PC-9 (cell line): ENCODE measurements at regions not wholly inside any gene's neighbourhood (a gene's known extent, or its start where the extent isn't known, plus 50 kb on each side); places are given as distances from the start of the nearest gene placed in this dataset.

ENCODE experiments used
- BruUV-seq: library from RNA; stranded (reverse); fragments of 400-500 nt; replicated peaks from 2 replicates; lab custom pipeline; 2021; lab: Mats Ljungman, UMichigan
- CTCF ChIA-PET: fragments of 300-600 bp; sonication (Branson Sonifier 250); formaldehyde crosslinking; loops from one replicate; lab custom pipeline; 2022; ENCODE audit warnings: antibody characterized with exemption; lab: Charles Lee
- POLR2A ChIA-PET: fragments of 300-600 bp; sonication (Branson Sonifier 250); formaldehyde crosslinking; loops from one replicate; lab custom pipeline; 2022; ENCODE audit warnings: antibody characterized with exemption; ENCODE audit not compliant: unreplicated experiment; lab: Charles Lee
- DNase-seq, 2 experiments: peaks; one replicate each; pipeline versions ENCODE4 v3.0.0 to v3.0.0-alpha.2; 2015 to 2022; ENCODE audit warnings: mixed read lengths in 1 of 2
- H2AFZ ChIP-seq: fragments of 200-600 bp; sonication (generic); 2 replicates; pipeline ENCODE4 v1.8.1; 2017; ENCODE audit warnings: antibody characterized with exemption
- H3F3A ChIP-seq: fragments of 200-600 bp; sonication (generic); 2 replicates; pipeline ENCODE4 v1.8.1; 2017; ENCODE audit warnings: antibody characterized with exemption, mild to moderate bottlenecking, low read depth; ENCODE audit not compliant: insufficient read depth
- H3K27ac ChIP-seq: fragments of 200-600 bp; sonication (generic); 2 replicates; pipeline ENCODE4 v1.6.1; 2016; ENCODE audit warnings: mixed run types
- H3K27me3 ChIP-seq: fragments of 200-600 bp; sonication (generic); 2 replicates; pipeline ENCODE4 v1.6.1; 2016; ENCODE audit warnings: low read depth, mixed run types; ENCODE audit not compliant: insufficient read depth
- H3K36me3 ChIP-seq: fragments of 200-600 bp; sonication (generic); 2 replicates; pipeline ENCODE4 v1.6.1; 2016; ENCODE audit warnings: low read depth, mixed run types
- H3K4me1 ChIP-seq: fragments of 200-600 bp; sonication (generic); replicated peaks from 2 replicates; pipeline ENCODE4 v1.6.1; 2016; ENCODE audit warnings: mixed run types; ENCODE audit not compliant: insufficient read depth
- H3K4me2 ChIP-seq: fragments of 200-600 bp; sonication (generic); 2 replicates; pipeline ENCODE4 v1.6.1; 2017; ENCODE audit warnings: mixed run types
- H3K4me3 ChIP-seq: fragments of 200-600 bp; sonication (generic); 2 replicates; pipeline ENCODE4 v1.6.1; 2016; ENCODE audit warnings: mixed run types
- H3K79me2 ChIP-seq: fragments of 200-600 bp; sonication (generic); 2 replicates; pipeline ENCODE4 v1.6.1; 2017; ENCODE audit warnings: low read depth, mixed run types
- H3K9me2 ChIP-seq: fragments of 200-600 bp; sonication (generic); 2 replicates; pipeline ENCODE4 v1.8.1; 2017; ENCODE audit warnings: mild to moderate bottlenecking; ENCODE audit not compliant: insufficient read depth
- H3K9me3 ChIP-seq: fragments of 200-600 bp; sonication (generic); 2 replicates; pipeline ENCODE4 v1.8.1; 2016; ENCODE audit warnings: low read depth; ENCODE audit not compliant: insufficient read depth
- H4K20me1 ChIP-seq: fragments of 200-600 bp; sonication (generic); 2 replicates; pipeline ENCODE4 v1.8.1; 2017; ENCODE audit not compliant: insufficient read depth
- EZH2 ChIP-seq: fragments of 200-600 bp; sonication (generic); IDR thresholded peaks from 2 replicates; pipeline ENCODE4 v1.8.0; 2017; ENCODE audit warnings: antibody characterized with exemption, low read depth
- intact Hi-C: fragments of 100-400 bp; cut with micrococcal nuclease; formaldehyde crosslinking; loops from one replicate; pipeline ENCODE4 v1.10.0; 2022; ENCODE audit not compliant: unreplicated experiment
- TF ChIP-seq, protein P1 (sequence below): fragments of 200-600 bp; sonication (generic); conservative IDR thresholded peaks from 2 replicates; pipeline ENCODE4 v1.6.1; 2017; ENCODE audit warnings: mixed run types, antibody characterized with exemption, mild to moderate bottlenecking, moderate library complexity

DNA sequence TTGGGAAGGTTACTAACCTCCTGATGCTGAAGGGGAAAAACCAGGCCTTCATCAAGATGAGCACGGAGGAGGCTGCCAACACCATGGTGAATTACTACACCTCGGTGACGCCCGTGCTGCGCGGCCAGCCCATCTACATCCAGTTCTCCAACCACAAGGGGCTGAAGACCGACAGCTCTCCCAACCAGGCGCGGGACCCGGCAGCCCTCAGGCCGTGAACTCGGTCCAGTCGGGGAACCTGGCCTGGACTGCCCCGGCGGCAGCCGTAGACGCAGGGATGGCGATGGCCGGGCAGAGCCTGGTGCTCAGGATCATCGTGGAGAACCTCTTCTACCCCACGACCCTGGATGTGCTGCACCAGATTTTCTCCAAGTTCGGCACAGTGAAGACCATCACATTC lies 133.0 kb upstream of the FUT8 start:
- Histone ChIP-seq H3K4me3 (no peak overlapping the region), H3K79me2 (no peaks in the 10 kb centered on the region), H3K9me3 (no peaks in the 10 kb centered on the region; the same call in 1 of the 2 replicates), H3K9me2 (no peaks in the 10 kb centered on the region), H3K27ac (no peak overlapping the region), H3F3A (peaks cover 22% of the 10 kb centered on the region; the same call in 1 of the 2 replicates), H3K27me3 (no peaks in the 10 kb centered on the region), H4K20me1 (no peaks in the 10 kb centered on the region), H3K36me3 (no peaks in the 10 kb centered on the region), H2AFZ (no peak overlapping the region), H3K4me1 (peaks cover 33% of the 10 kb centered on the region), H3K4me2 (no peak overlapping the region)
- ChIA-PET POLR2A (no interaction called here), CTCF (no interaction called here)
- no peak for DNase-seq
- BruUV-seq: no TSS peak
- intact Hi-C loops: no loop called here
- TF ChIP-seq EZH2: no peak
- TF ChIP-seq, protein P1, sequence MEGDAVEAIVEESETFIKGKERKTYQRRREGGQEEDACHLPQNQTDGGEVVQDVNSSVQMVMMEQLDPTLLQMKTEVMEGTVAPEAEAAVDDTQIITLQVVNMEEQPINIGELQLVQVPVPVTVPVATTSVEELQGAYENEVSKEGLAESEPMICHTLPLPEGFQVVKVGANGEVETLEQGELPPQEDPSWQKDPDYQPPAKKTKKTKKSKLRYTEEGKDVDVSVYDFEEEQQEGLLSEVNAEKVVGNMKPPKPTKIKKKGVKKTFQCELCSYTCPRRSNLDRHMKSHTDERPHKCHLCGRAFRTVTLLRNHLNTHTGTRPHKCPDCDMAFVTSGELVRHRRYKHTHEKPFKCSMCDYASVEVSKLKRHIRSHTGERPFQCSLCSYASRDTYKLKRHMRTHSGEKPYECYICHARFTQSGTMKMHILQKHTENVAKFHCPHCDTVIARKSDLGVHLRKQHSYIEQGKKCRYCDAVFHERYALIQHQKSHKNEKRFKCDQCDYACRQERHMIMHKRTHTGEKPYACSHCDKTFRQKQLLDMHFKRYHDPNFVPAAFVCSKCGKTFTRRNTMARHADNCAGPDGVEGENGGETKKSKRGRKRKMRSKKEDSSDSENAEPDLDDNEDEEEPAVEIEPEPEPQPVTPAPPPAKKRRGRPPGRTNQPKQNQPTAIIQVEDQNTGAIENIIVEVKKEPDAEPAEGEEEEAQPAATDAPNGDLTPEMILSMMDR: no peak

DNA sequence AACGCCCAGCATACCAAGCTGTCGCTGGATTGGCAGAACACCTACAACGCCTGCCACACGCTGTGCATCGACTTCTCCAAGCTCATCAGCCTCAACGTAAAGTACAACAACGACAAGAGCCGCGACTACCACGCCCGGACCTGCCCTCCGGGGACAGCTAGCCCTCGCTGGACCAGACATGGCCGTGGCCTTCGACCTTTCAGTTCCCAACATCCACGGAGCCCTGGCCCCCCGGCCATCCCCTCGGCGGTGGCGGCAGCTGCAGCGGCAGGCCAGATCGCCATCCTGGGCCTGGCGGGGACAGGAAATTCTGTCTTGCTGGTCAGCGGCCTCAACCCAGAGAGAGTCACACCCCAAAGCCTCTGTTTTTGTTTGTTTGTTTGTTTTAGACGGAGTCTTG lies 132.6 kb upstream of the FUT8 start:
- H3K36me3 ChIP-seq: no peaks in the 10 kb centered on the region
- H3K27me3 ChIP-seq: no peaks in the 10 kb centered on the region
- ChIA-PET CTCF (no interaction called here), POLR2A (no interaction called here)
- TF ChIP-seq, protein P1: no peak
- TF ChIP-seq EZH2: no peak
- no peak overlapping the region for H3K27ac ChIP-seq
- H2AFZ ChIP-seq: no peak overlapping the region
- H3K79me2 ChIP-seq: no peaks in the 10 kb centered on the region
- BruUV-seq: no TSS peak
- H3F3A ChIP-seq: peaks cover 22% of the 10 kb centered on the region; the same call in 1 of the 2 replicates
- H3K4me3 ChIP-seq: no peak overlapping the region
- DNase-seq: no peak
- no peaks in the 10 kb centered on the region; the same call in 1 of the 2 replicates for H3K9me3 ChIP-seq
- no peaks in the 10 kb centered on the region for H4K20me1 ChIP-seq
- intact Hi-C loops: no loop called here
- no peak overlapping the region for H3K4me2 ChIP-seq
- peaks cover 31% of the 10 kb centered on the region for H3K4me1 ChIP-seq
- no peaks in the 10 kb centered on the region for H3K9me2 ChIP-seq

DNA sequence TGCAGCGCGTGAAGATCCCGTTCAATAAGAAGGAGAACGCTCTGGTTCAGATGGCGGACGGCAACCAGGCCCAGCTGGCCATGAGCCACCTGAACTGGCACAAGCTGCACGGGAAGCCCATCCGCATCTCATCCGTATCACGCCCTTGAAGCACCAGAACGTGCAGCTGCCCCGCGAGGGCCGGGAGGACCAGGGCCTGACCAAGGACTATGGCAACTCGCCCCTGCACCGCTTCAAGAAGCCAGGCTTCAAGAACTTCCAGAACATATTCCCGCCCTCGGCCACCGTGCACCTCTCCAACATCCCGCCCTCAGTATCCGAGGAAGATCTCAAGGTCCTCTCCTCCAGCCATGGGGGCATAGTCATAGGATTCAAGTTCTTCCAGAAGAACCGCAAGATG lies 131.9 kb upstream of the FUT8 start:
- POLR2A ChIA-PET: no interaction called here

More for the DNA sequence above, 131.9 kb upstream of the FUT8 start:
- no TSS peak for BruUV-seq
- Histone ChIP-seq H3K4me1 (peaks cover 31% of the 10 kb centered on the region), H3K79me2 (no peaks in the 10 kb centered on the region), H3K9me3 (no peaks in the 10 kb centered on the region; the same call in 1 of the 2 replicates), H4K20me1 (no peaks in the 10 kb centered on the region), H3K4me3 (no peak overlapping the region), H3K27me3 (no peaks in the 10 kb centered on the region), H3F3A (peaks cover 22% of the 10 kb centered on the region; the same call in 1 of the 2 replicates), H3K27ac (no peak overlapping the region), H3K9me2 (no peaks in the 10 kb centered on the region), H3K4me2 (no peak overlapping the region), H2AFZ (no peak overlapping the region), H3K36me3 (no peaks in the 10 kb centered on the region)
- DNase-seq: no peak
- TF ChIP-seq, protein P1: no peak
- TF ChIP-seq EZH2: no peak
- CTCF ChIA-PET: no interaction called here
- intact Hi-C loops: no loop called here
